ENCODE measurements at regions not wholly inside any gene's neighbourhood (a gene's known extent, or its start where the extent isn't known, plus 50 kb on each side); places are given as distances from the start of the nearest gene placed in this dataset.

- WGBS, 2 donors = 94% methylated on average over 1 of the region's 1 CpG
- Histone ChIP-seq H3K9me3 (no peaks in the 10 kb centered on the region), H3K4me3 (no peak overlapping the region), H3K4me1 (no peaks in the 10 kb centered on the region), H3K36me3 (no peaks in the 10 kb centered on the region), H3K27me3 (no peaks in the 10 kb centered on the region), H3K27ac (no peak overlapping the region)
- no peak for TF ChIP-seq POLR2A (IDR thresholded peaks at IDR 0.05)
- no peak for TF ChIP-seq POLR2AphosphoS5 (IDR thresholded peaks at IDR 0.05)
- no peak for TF ChIP-seq EP300 (IDR thresholded peaks at IDR 0.05)
- TF ChIP-seq CTCF (IDR thresholded peaks at IDR 0.05) = no peak
- ATAC-seq (ENCODE audit: low FRiP score in 2 of 2) (no peak), DNase-seq (no peak)
Measured at GRCh38 chr5:51958473-51958872, 575.2 kb downstream of the ISL1 start.

GRCh38 chr5:51960617-51961121, 577.4 kb downstream of the ISL1 start:
- Histone ChIP-seq H3K4me3 (no peak overlapping the region), H3K27ac (no peak overlapping the region), H3K4me1 (no peaks in the 10 kb centered on the region), H3K27me3 (no peaks in the 10 kb centered on the region), H3K9me3 (no peaks in the 10 kb centered on the region), H3K36me3 (no peaks in the 10 kb centered on the region)
- WGBS, 2 donors = 48 to 72% methylated on average over 2 of the region's 2 CpGs
- TF ChIP-seq POLR2AphosphoS5 (IDR thresholded peaks at IDR 0.05) (no peak), CTCF (IDR thresholded peaks at IDR 0.05) (peak in 1 of 6 experiments; percentile 19)
- no peak for DNase-seq
- no peak for ATAC-seq (ENCODE audit: low FRiP score in 2 of 2)

- ATAC-seq (ENCODE audit: low FRiP score in 2 of 2) = no peak
- no peak for DNase-seq
- H3K27ac ChIP-seq = no peak overlapping the region
- H3K27me3 ChIP-seq = no peaks in the 10 kb centered on the region
- no peaks in the 10 kb centered on the region for H3K9me3 ChIP-seq
- no peak for TF ChIP-seq POLR2A (IDR thresholded peaks at IDR 0.05)
- no peak for TF ChIP-seq POLR2AphosphoS5 (IDR thresholded peaks at IDR 0.05)
- no peak for TF ChIP-seq EP300 (IDR thresholded peaks at IDR 0.05)
- TF ChIP-seq CTCF (IDR thresholded peaks at IDR 0.05) = no peak
- WGBS, 2 donors = 80% methylated on average over 4 of the region's 4 CpGs
- no peak overlapping the region for H3K4me3 ChIP-seq
- no peaks in the 10 kb centered on the region for H3K4me1 ChIP-seq
- H3K36me3 ChIP-seq = no peaks in the 10 kb centered on the region
Measured at GRCh38 chr5:51961154-51961562, 577.9 kb downstream of the ISL1 start.

GRCh38 chr5:51968756-51969155, 585.5 kb downstream of the ISL1 start:
- 29 to 33% methylated on average over 1 of the region's 1 CpG for WGBS, 2 donors
- H3K9me3 ChIP-seq = no peaks in the 10 kb centered on the region
- H3K27ac ChIP-seq = no peak overlapping the region
- no peak for ATAC-seq (ENCODE audit: low FRiP score in 2 of 2)
- TF ChIP-seq POLR2AphosphoS5 (IDR thresholded peaks at IDR 0.05) (no peak), CTCF (IDR thresholded peaks at IDR 0.05) (no peak), POLR2A (IDR thresholded peaks at IDR 0.05) (no peak), EP300 (IDR thresholded peaks at IDR 0.05) (no peak)
- H3K27me3 ChIP-seq = no peaks in the 10 kb centered on the region
- H3K4me1 ChIP-seq = no peaks in the 10 kb centered on the region
- H3K4me3 ChIP-seq = no peak overlapping the region
- no peak for DNase-seq
- H3K36me3 ChIP-seq = no peaks in the 10 kb centered on the region

- Histone ChIP-seq H3K4me1 (no peaks in the 10 kb centered on the region), H3K4me3 (no peak overlapping the region), H3K9me3 (no peaks in the 10 kb centered on the region), H3K36me3 (no peaks in the 10 kb centered on the region), H3K27ac (no peak overlapping the region), H3K27me3 (no peaks in the 10 kb centered on the region)
- no peak for DNase-seq
- 91 to 94% methylated on average over 6 of the region's 6 CpGs for WGBS, 2 donors
- ATAC-seq (ENCODE audit: low FRiP score in 2 of 2) = no peak
- TF ChIP-seq EP300 (IDR thresholded peaks at IDR 0.05) = no peak
- no peak for TF ChIP-seq CTCF (IDR thresholded peaks at IDR 0.05)
- TF ChIP-seq POLR2A (IDR thresholded peaks at IDR 0.05) = no peak
- TF ChIP-seq POLR2AphosphoS5 (IDR thresholded peaks at IDR 0.05) = no peak
Measured at GRCh38 chr5:51974834-51975233, 591.6 kb downstream of the ISL1 start.
